WTC11 (cell line): ENCODE measurements at regions not wholly inside any gene's neighbourhood (a gene's known extent, or its start where the extent isn't known, plus 50 kb on each side); places are given as distances from the start of the nearest gene placed in this dataset.

ENCODE experiments used
- CREM ChIP-seq: sonication (generic); formaldehyde crosslinking; IDR thresholded peaks from 2 replicates; pipeline ENCODE4 v1.8.1; 2022; ENCODE audit warnings: mild to moderate bottlenecking, missing genetic modification reagents, moderate library complexity
- SP1 ChIP-seq: sonication (generic); formaldehyde crosslinking; conservative IDR thresholded peaks from 2 replicates; pipeline ENCODE4 v1.8.1; 2022; ENCODE audit warnings: missing genetic modification reagents
- TF ChIP-seq, protein P1 (sequence below): sonication (generic); formaldehyde crosslinking; IDR thresholded peaks from 2 replicates; pipeline ENCODE4 v1.8.0; 2023; ENCODE audit warnings: missing genetic modification reagents

DNA sequence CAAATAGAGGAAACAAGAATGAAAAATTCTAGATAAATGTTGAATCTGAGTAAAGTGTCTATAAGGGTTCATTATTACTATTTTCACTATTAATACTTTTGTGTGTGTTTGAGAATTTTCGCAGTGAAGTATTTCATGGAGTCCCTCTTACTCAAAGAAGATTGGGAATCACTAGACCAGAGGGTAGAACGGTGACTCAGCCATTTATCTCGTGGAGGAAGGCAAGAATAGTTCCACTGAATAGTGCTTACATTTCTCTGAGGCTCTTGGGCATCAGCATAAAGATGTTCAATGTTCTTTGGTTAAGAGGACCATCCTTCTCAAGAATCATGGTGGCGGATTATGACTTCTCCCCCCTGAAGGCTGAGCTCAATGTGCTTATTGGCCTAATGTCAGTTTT is 376.7 kb upstream of the ARID1B start:
- TF ChIP-seq SP1 (CRISPR knock-in tag) (no peak), CREM (no peak)
- TF ChIP-seq, protein P1, sequence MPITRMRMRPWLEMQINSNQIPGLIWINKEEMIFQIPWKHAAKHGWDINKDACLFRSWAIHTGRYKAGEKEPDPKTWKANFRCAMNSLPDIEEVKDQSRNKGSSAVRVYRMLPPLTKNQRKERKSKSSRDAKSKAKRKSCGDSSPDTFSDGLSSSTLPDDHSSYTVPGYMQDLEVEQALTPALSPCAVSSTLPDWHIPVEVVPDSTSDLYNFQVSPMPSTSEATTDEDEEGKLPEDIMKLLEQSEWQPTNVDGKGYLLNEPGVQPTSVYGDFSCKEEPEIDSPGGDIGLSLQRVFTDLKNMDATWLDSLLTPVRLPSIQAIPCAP, result no peak
